Testis (tissue), 2 donors: ENCODE measurements at regions not wholly inside any gene's neighbourhood (a gene's known extent, or its start where the extent isn't known, plus 50 kb on each side); places are given as distances from the start of the nearest gene placed in this dataset.
"Not testable (repeated sequence)": the region's sequence is repeated elsewhere in the genome, so short reads cannot be mapped to it uniquely, and the experiment has no call there.

ENCODE experiments used
- DNase-seq: peaks from one replicate; pipeline ENCODE4 v3.0.0-alpha.2; 2019
- H3K27ac ChIP-seq, 2 donors: fragments of 200-600 bp; sonication (generic); one replicate each; pipeline ENCODE4 v1.5.1; 2019
- H3K27me3 ChIP-seq: fragments of 200-600 bp; sonication (generic); one replicate; pipeline ENCODE4 v1.5.1; 2019
- H3K36me3 ChIP-seq: fragments of 200-600 bp; sonication (generic); one replicate; pipeline ENCODE4 v1.5.1; 2017; ENCODE audit warnings: low read depth; ENCODE audit errors: missing control alignments
- H3K4me1 ChIP-seq: fragments of 200-600 bp; sonication (generic); one replicate; pipeline ENCODE4 v1.5.1; 2019
- H3K4me3 ChIP-seq, 2 donors: fragments of 200-600 bp; sonication (generic); one replicate each; pipeline ENCODE4 v1.5.1; 2017 to 2019
- H3K9me3 ChIP-seq: fragments of 200-600 bp; sonication (generic); one replicate; pipeline ENCODE4 v1.5.1; 2017
- CTCF ChIP-seq, 3 experiments: fragments of 450-650 bp in 2 of 3; fragments of 200-600 bp in 1 of 3; sonication (generic) in 1 of 3; IDR thresholded peaks; one replicate each; pipeline ENCODE4 v1.5.1; 2016 to 2019; ENCODE audit warnings: antibody characterized with exemption in 3 of 3, mild to moderate bottlenecking in 2 of 3, moderate library complexity in 1 of 3
- POLR2A ChIP-seq: fragments of 450-650 bp; IDR thresholded peaks from one replicate; pipeline ENCODE4 v1.6.1; 2017; ENCODE audit warnings: antibody characterized with exemption, mild to moderate bottlenecking, moderate library complexity
- WGBS, 2 donors: methylation state at CpG; one replicate each; pipeline ENCODE4 v1.1.5; 2018; 5-methylcytosine and 5-hydroxymethylcytosine counted together
- intact Hi-C: fragments of 100-400 bp; cut with DNase I; formaldehyde crosslinking; loops from one replicate; pipeline ENCODE4 v1.15.1; 2023; ENCODE audit warnings: low total_unique reads

GRCh38 chr17:71099003-71099714, 929.8 kb downstream of the KCNJ2 start:
- TF ChIP-seq POLR2A (no peak), CTCF (IDR thresholded peaks at IDR 0.05) (no peak)
- H3K27me3 ChIP-seq, result no peaks in the 10 kb centered on the region
- no peaks in the 10 kb centered on the region for H3K4me1 ChIP-seq
- intact Hi-C loops, result no loop called here
- DNase-seq, result no peak
- no peak overlapping the region for H3K4me3 ChIP-seq
- H3K9me3 ChIP-seq, result no peaks in the 10 kb centered on the region
- 67 to 77% methylated on average over 5 of the region's 5 CpGs for WGBS, 2 donors
- H3K36me3 ChIP-seq, result no peaks in the 10 kb centered on the region
- H3K27ac ChIP-seq, result no peak overlapping the region

GRCh38 chr17:71102777-71103176, 933.4 kb downstream of the KCNJ2 start:
- Histone ChIP-seq H3K27me3 (no peaks in the 10 kb centered on the region), H3K9me3 (no peaks in the 10 kb centered on the region), H3K27ac (no peak overlapping the region), H3K4me1 (no peaks in the 10 kb centered on the region), H3K36me3 (no peaks in the 10 kb centered on the region), H3K4me3 (no peak overlapping the region)
- no peak for DNase-seq
- intact Hi-C loops, result no loop called here
- TF ChIP-seq POLR2A (no peak), CTCF (IDR thresholded peaks at IDR 0.05) (no peak)

GRCh38 chr17:71104225-71104624, 934.9 kb downstream of the KCNJ2 start:
- no peak for DNase-seq
- H3K27me3 ChIP-seq, result no peaks in the 10 kb centered on the region
- H3K27ac ChIP-seq, result no peak overlapping the region
- no peaks in the 10 kb centered on the region for H3K4me1 ChIP-seq
- no peak overlapping the region for H3K4me3 ChIP-seq
- no peak for TF ChIP-seq POLR2A
- TF ChIP-seq CTCF (IDR thresholded peaks at IDR 0.05), result no peak
- no peaks in the 10 kb centered on the region for H3K36me3 ChIP-seq
- intact Hi-C loops, result no loop called here
- no peaks in the 10 kb centered on the region for H3K9me3 ChIP-seq

GRCh38 chr17:71106056-71106455, 936.7 kb downstream of the KCNJ2 start:
- intact Hi-C loops, H3K4me1 ChIP-seq, H3K9me3 ChIP-seq, DNase-seq, H3K27ac ChIP-seq, H3K27me3 ChIP-seq, H3K4me3 ChIP-seq, H3K36me3 ChIP-seq: not testable (repeated sequence)

- DNase-seq, result no peak
- Histone ChIP-seq H3K27ac (no peak overlapping the region), H3K27me3 (no peaks in the 10 kb centered on the region), H3K4me3 (no peak overlapping the region), H3K36me3 (no peaks in the 10 kb centered on the region), H3K9me3 (no peaks in the 10 kb centered on the region), H3K4me1 (no peaks in the 10 kb centered on the region)
- intact Hi-C loops, result no loop called here
- 50 to 66% methylated on average over 1 of the region's 1 CpG for WGBS, 2 donors
- TF ChIP-seq POLR2A (no peak), CTCF (IDR thresholded peaks at IDR 0.05) (no peak)
Observed at GRCh38 chr17:71107136-71107535, 937.8 kb downstream of the KCNJ2 start.
